AG04450 (cell line): ENCODE measurements at regions not wholly inside any gene's neighbourhood (a gene's known extent, or its start where the extent isn't known, plus 50 kb on each side); places are given as distances from the start of the nearest gene placed in this dataset.
A peak's percentile ranks its signal among the peaks of the same experiment; 100 is the strongest.

Source experiments
- CTCF ChIA-PET: fragments of 300-600, 350-600 bp; formaldehyde crosslinking; extraction: SDS; loops from one replicate; lab custom pipeline; 2022; ENCODE audit warnings: antibody characterized with exemption, inconsistent platforms; lab: Charles Lee
- POLR2A ChIA-PET: fragments of 350-600 bp; formaldehyde crosslinking; extraction: SDS; loops from one replicate; lab custom pipeline; 2021; ENCODE audit warnings: antibody characterized with exemption, inconsistent platforms; lab: Yijun Ruan, JAX
- DNase-seq: peaks from one replicate; pipeline ENCODE4 v3.0.0-alpha.2; 2011; ENCODE audit warnings: low read depth, low spot score
- H3K27ac ChIP-seq: one replicate; pipeline ENCODE4 v1.5.1; 2012; ENCODE audit warnings: low read depth, low read length, control low read depth
- H3K27me3 ChIP-seq: one replicate; pipeline ENCODE4 v1.6.0; 2012; ENCODE audit warnings: low read length; ENCODE audit not compliant: control insufficient read depth, insufficient read depth
- H3K4me3 ChIP-seq: 2 replicates; pipeline ENCODE4 v1.5.1; 2011; ENCODE audit warnings: mild to moderate bottlenecking, low read depth, low read length, control low read depth
- H3K9me3 ChIP-seq: 2 replicates; pipeline ENCODE4 v1.5.1; 2012; ENCODE audit warnings: low read length; ENCODE audit not compliant: control insufficient read depth, insufficient read depth
- CTCF ChIP-seq: IDR thresholded peaks from 2 replicates; pipeline ENCODE4 v1.5.1; 2011; ENCODE audit warnings: low read depth, low read length, control low read depth, inconsistent platforms

GRCh38 chr2:65664931-65665330 lies 232.5 kb upstream of the SPRED2 start:
- ChIA-PET POLR2A (no interaction called here), CTCF (no interaction called here)
- TF ChIP-seq CTCF = no peak
- H3K27me3 ChIP-seq = peaks cover 5% of the 10 kb centered on the region
- no peak overlapping the region for H3K4me3 ChIP-seq
- peaks cover 14% of the 10 kb centered on the region for H3K9me3 ChIP-seq
- H3K27ac ChIP-seq = no peak overlapping the region
- no peak for DNase-seq

GRCh38 chr2:65663831-65664407 lies 231.5 kb upstream of the SPRED2 start:
- Histone ChIP-seq H3K27me3 (peaks cover 5% of the 10 kb centered on the region), H3K9me3 (peaks cover 11% of the 10 kb centered on the region), H3K4me3 (no peak overlapping the region), H3K27ac (no peak overlapping the region)
- TF ChIP-seq CTCF = no peak
- DNase-seq = no peak
- POLR2A ChIA-PET = no interaction called here
- CTCF ChIA-PET = no interaction called here

GRCh38 chr2:65662654-65663432 lies 230.4 kb upstream of the SPRED2 start:
- peaks cover 5% of the 10 kb centered on the region for H3K9me3 ChIP-seq
- H3K27ac ChIP-seq = peak overlapping the region; percentile 39
- peak; percentile 85 for DNase-seq
- no peaks in the 10 kb centered on the region for H3K27me3 ChIP-seq
- ChIA-PET CTCF (interaction anchor here (2.1 kb wide), 1 partner anchor 48 kb away, joined by 5 read pairs; no protein-coding TSS in a partner anchor), POLR2A (interaction anchor here (0.6 kb wide), 1 partner anchor 432 kb away, joined by 3 read pairs; no protein-coding TSS in a partner anchor)
- no peak for TF ChIP-seq CTCF
- H3K4me3 ChIP-seq = peak overlapping the region; percentile 27; the same call in 1 of the 2 replicates

GRCh38 chr2:65661980-65662653 lies 229.7 kb upstream of the SPRED2 start:
- TF ChIP-seq CTCF = no peak
- H3K27ac ChIP-seq = peak overlapping the region; percentile 13
- ChIA-PET POLR2A (no interaction called here), CTCF (interaction anchor here (0.8 to 2.1 kb wide), 3 partner anchors 21 to 49 kb away, joined by 3 to 5 read pairs (median 5); no protein-coding TSS in a partner anchor)
- peaks cover under 1% of the 10 kb centered on the region for H3K9me3 ChIP-seq
- peak overlapping the region; percentile 27 for H3K4me3 ChIP-seq
- DNase-seq = no peak
- H3K27me3 ChIP-seq = no peaks in the 10 kb centered on the region

GRCh38 chr2:65660340-65660739 lies 227.9 kb upstream of the SPRED2 start:
- H3K4me3 ChIP-seq = no peak overlapping the region
- H3K27me3 ChIP-seq = no peaks in the 10 kb centered on the region
- no peak for DNase-seq
- no peak for TF ChIP-seq CTCF
- ChIA-PET POLR2A (no interaction called here), CTCF (no interaction called here)
- no peaks in the 10 kb centered on the region for H3K9me3 ChIP-seq
- no peak overlapping the region for H3K27ac ChIP-seq
